IMR-90 (cell line): ENCODE measurements at regions not wholly inside any gene's neighbourhood (a gene's known extent, or its start where the extent isn't known, plus 50 kb on each side); places are given as distances from the start of the nearest gene placed in this dataset.

Experiments
- ATAC-seq: fragments of 200-7000 bp; cut with Tn5 transposase; 2 replicates; pipeline ENCODE4 v1.9.1; 2020; ENCODE audit warnings: low read depth, mild to moderate bottlenecking, moderate library complexity
- BruUV-seq: library from RNA; stranded (reverse); fragments of 400-500 nt; replicated peaks from 2 replicates; lab custom pipeline; 2021; lab: Mats Ljungman, UMichigan
- CTCF ChIA-PET: fragments of 300-600 bp; formaldehyde crosslinking; extraction: SDS; loops from one replicate; lab custom pipeline; 2021; ENCODE audit warnings: antibody characterized with exemption; lab: Yijun Ruan, JAX
- POLR2A ChIA-PET: fragments of 300-600 bp; sonication (Branson Sonifier 250); formaldehyde crosslinking; loops from one replicate; lab custom pipeline; 2022; ENCODE audit warnings: antibody characterized with exemption; ENCODE audit not compliant: unreplicated experiment; lab: Charles Lee
- DNase-seq: peaks from one replicate; pipeline ENCODE4 v3.0.0; 2013
- H2AFZ ChIP-seq: replicated peaks from 2 replicates; pipeline ENCODE3; 2013; ENCODE audit warnings: low read length, mild to moderate bottlenecking; ENCODE audit not compliant: poor library complexity
- H2AK5ac ChIP-seq: 2 replicates; pipeline ENCODE4 v1.6.1; 2013; ENCODE audit warnings: low read depth, low read length, inconsistent platforms
- H2AK9ac ChIP-seq: replicated peaks from 2 replicates; pipeline ENCODE3; 2013; ENCODE audit warnings: mild to moderate bottlenecking, low read depth, low read length, moderate library complexity; ENCODE audit not compliant: poor library complexity
- H2BK120ac ChIP-seq: 2 replicates; pipeline ENCODE4 v1.6.1; 2013; ENCODE audit warnings: low read depth, low read length, inconsistent platforms
- H2BK15ac ChIP-seq: 3 replicates; pipeline ENCODE4 v1.6.1; 2013; ENCODE audit warnings: low read depth, low read length, inconsistent platforms
- H2BK20ac ChIP-seq: 2 replicates; pipeline ENCODE4 v1.6.1; 2013; ENCODE audit warnings: low read depth, mild to moderate bottlenecking, inconsistent platforms, low read length, moderate library complexity
- H2BK5ac ChIP-seq: 2 replicates; pipeline ENCODE4 v1.6.1; 2013; ENCODE audit warnings: mild to moderate bottlenecking, low read depth, low read length, inconsistent platforms; ENCODE audit not compliant: poor library complexity, severe bottlenecking
- H3K14ac ChIP-seq: replicated peaks from 2 replicates; pipeline ENCODE4 v1.6.1; 2013; ENCODE audit warnings: low read depth, low read length, inconsistent platforms
- H3K18ac ChIP-seq: 2 replicates; pipeline ENCODE4 v1.6.1; 2013; ENCODE audit warnings: low read depth, low read length, control low read depth
- H3K23ac ChIP-seq: 2 replicates; pipeline ENCODE4 v1.6.1; 2013; ENCODE audit warnings: low read depth, low read length, inconsistent platforms
- H3K27ac ChIP-seq: 2 replicates; pipeline ENCODE4 v1.5.1; 2013; ENCODE audit warnings: mild to moderate bottlenecking, control low read depth, low read length; ENCODE audit not compliant: insufficient read depth
- H3K27me3 ChIP-seq: 2 replicates; pipeline ENCODE4 v1.6.1; 2013; ENCODE audit warnings: low read length; ENCODE audit not compliant: control insufficient read depth, insufficient read depth
- H3K36me3 ChIP-seq: 2 replicates; pipeline ENCODE4 v1.6.1; 2013; ENCODE audit warnings: low read length, mixed read lengths; ENCODE audit not compliant: control insufficient read depth, insufficient read depth
- H3K4ac ChIP-seq: 2 replicates; pipeline ENCODE4 v1.6.1; 2013; ENCODE audit warnings: low read depth, low read length, inconsistent platforms
- H3K4me1 ChIP-seq: 2 replicates; pipeline ENCODE4 v1.6.1; 2013; ENCODE audit warnings: low read length, mixed read lengths; ENCODE audit not compliant: control insufficient read depth, insufficient read depth
- H3K4me2 ChIP-seq: 2 replicates; pipeline ENCODE4 v1.6.1; 2013; ENCODE audit warnings: low read depth, mild to moderate bottlenecking, control low read depth, low read length, moderate library complexity
- H3K4me3 ChIP-seq: 2 replicates; pipeline ENCODE4 v1.5.1; 2013; ENCODE audit warnings: low read depth, mild to moderate bottlenecking, control low read depth, low read length, moderate library complexity; ENCODE audit not compliant: insufficient read depth
- H3K56ac ChIP-seq: 2 replicates; pipeline ENCODE4 v1.6.1; 2013; ENCODE audit warnings: low read length, inconsistent platforms; ENCODE audit not compliant: insufficient read depth; ENCODE audit errors: extremely low read depth
- H3K79me1 ChIP-seq, 2 experiments: 2 replicates each; pipeline ENCODE4 v1.6.1; 2013; ENCODE audit warnings: low read length in 2 of 2, inconsistent platforms in 1 of 2, low read depth in 1 of 2
- H3K9ac ChIP-seq: 2 replicates; pipeline ENCODE4 v1.6.1; 2013; ENCODE audit warnings: low read depth, low read length, control low read depth
- H3K9me1 ChIP-seq: 2 replicates; pipeline ENCODE4 v1.6.1; 2013; ENCODE audit warnings: low read length, inconsistent platforms; ENCODE audit not compliant: insufficient read depth
- H3K9me3 ChIP-seq: 2 replicates; pipeline ENCODE4 v1.6.1; 2013; ENCODE audit warnings: low read length; ENCODE audit not compliant: control insufficient read depth, insufficient read depth
- H4K20me1 ChIP-seq: 2 replicates; pipeline ENCODE4 v1.6.1; 2013; ENCODE audit warnings: low read length, inconsistent platforms; ENCODE audit not compliant: insufficient read depth
- H4K5ac ChIP-seq: 2 replicates; pipeline ENCODE4 v1.6.1; 2013; ENCODE audit warnings: mild to moderate bottlenecking, low read depth, low read length, control low read depth
- H4K8ac ChIP-seq, 2 experiments: 2 replicates each; pipeline ENCODE4 v1.6.1; 2013; ENCODE audit warnings: low read depth in 2 of 2, low read length in 2 of 2, control low read depth in 1 of 2, inconsistent platforms in 1 of 2
- H4K91ac ChIP-seq: 2 replicates; pipeline ENCODE4 v1.6.1; 2013; ENCODE audit warnings: low read depth, low read length, inconsistent platforms; ENCODE audit not compliant: insufficient read depth
- BHLHE40 ChIP-seq: fragments of 150-350 bp; IDR thresholded peaks from 2 replicates; pipeline ENCODE4 v1.6.1; 2016; ENCODE audit warnings: mild to moderate bottlenecking, low read depth, low read length
- CEBPB ChIP-seq: IDR thresholded peaks from 2 replicates; pipeline ENCODE4 v1.6.1; 2012; ENCODE audit warnings: low read depth, low read length, improper control_type of control experiment
- CHD1 ChIP-seq: IDR thresholded peaks from 2 replicates; pipeline ENCODE4 v1.6.1; 2012; ENCODE audit warnings: low read depth, low read length, improper control_type of control experiment
- ELK1 ChIP-seq: fragments of 150-350 bp; IDR thresholded peaks from 2 replicates; pipeline ENCODE4 v1.6.1; 2016; ENCODE audit warnings: low read depth, mild to moderate bottlenecking, low read length, moderate library complexity, borderline replicate concordance
- FOS ChIP-seq: fragments of 150-350 bp; IDR thresholded peaks from 2 replicates; pipeline ENCODE4 v1.6.1; 2016; ENCODE audit warnings: low read depth, low read length
- MAFK ChIP-seq: IDR thresholded peaks from 2 replicates; pipeline ENCODE4 v1.6.1; 2012; ENCODE audit warnings: low read depth, low read length, improper control_type of control experiment
- MXI1 ChIP-seq: IDR thresholded peaks from 2 replicates; pipeline ENCODE4 v1.6.1; 2012; ENCODE audit warnings: low read depth, mild to moderate bottlenecking, low read length, moderate library complexity, borderline replicate concordance
- POLR2A ChIP-seq: IDR thresholded peaks from 2 replicates; pipeline ENCODE4 v1.6.1; 2012; ENCODE audit warnings: mild to moderate bottlenecking, low read depth, low read length
- RAD21 ChIP-seq: IDR thresholded peaks from 2 replicates; pipeline ENCODE4 v1.6.1; 2012; ENCODE audit warnings: low read length, improper control_type of control experiment
- RCOR1 ChIP-seq: IDR thresholded peaks from 2 replicates; pipeline ENCODE4 v1.6.1; 2012; ENCODE audit warnings: mild to moderate bottlenecking, low read length, improper control_type of control experiment; ENCODE audit not compliant: insufficient replicate concordance
- WGBS, 2 experiments: methylation state at CpG; one replicate each; pipeline versions ENCODE4 v1.1.5 to v1.1.7; 2013; ENCODE audit warnings: missing lambda C conversion rate in 2 of 2; ENCODE audit not compliant: insufficient read length in 1 of 2; ENCODE audit errors: extremely low coverage in 2 of 2; 5-methylcytosine and 5-hydroxymethylcytosine counted together
- dilution Hi-C: fragments of 300-500 bp; cut with HindIII; formaldehyde crosslinking; loops from one replicate; pipeline ENCODE4 v1.14.3; 2018; ENCODE audit warnings: low sequenced_read_pairs; ENCODE audit not compliant: unreplicated experiment
- in situ Hi-C: fragments of 300-500 bp; cut with MboI; formaldehyde crosslinking; loops from 3 replicates; pipeline ENCODE4 v1.14.3; 2019; ENCODE audit warnings: low sequenced_read_pairs, inconsistent platforms, mixed read lengths
- intact Hi-C: fragments of 100-400 bp; cut with micrococcal nuclease; formaldehyde crosslinking; loops from 2 replicates; pipeline ENCODE4 v1.10.0; 2022
- TF ChIP-seq, protein P1 (sequence below): fragments of 150-350 bp; IDR thresholded peaks from 2 replicates; pipeline ENCODE4 v1.6.1; 2017; ENCODE audit warnings: mild to moderate bottlenecking, antibody characterized with exemption, low read length, low read depth

DNA sequence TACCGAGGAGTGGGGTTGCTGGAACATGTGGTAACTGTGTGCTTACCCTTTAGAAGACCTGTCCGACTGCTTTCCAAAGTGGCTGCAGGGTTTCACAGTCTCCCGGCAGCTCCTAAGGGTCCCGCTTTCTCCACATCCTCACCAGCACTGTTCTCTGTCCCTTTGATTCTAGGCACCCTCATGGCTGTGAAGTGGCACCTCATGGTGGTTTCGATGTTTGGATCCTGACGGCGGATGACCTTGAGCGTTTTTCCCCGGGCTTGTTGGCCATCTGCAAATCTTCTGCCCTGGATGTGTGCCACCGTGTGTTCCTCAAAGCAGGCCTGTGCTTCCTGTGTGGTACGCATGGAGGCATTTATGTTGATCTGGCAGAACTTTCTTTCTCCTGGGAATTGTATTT, 292.5 kb upstream of the HDAC4 start:
- H3K27me3 ChIP-seq, result no peaks in the 10 kb centered on the region
- H3K9ac ChIP-seq, result no peak overlapping the region
- dilution Hi-C loops (no loop called here), in situ Hi-C loops (no loop called here), intact Hi-C loops (no loop called here)
- POLR2A ChIA-PET, result no interaction called here
- no peak overlapping the region for H3K23ac ChIP-seq
- H4K5ac ChIP-seq, result no peak overlapping the region
- no peak overlapping the region for H3K18ac ChIP-seq
- no peak overlapping the region for H2BK5ac ChIP-seq
- WGBS, 2 experiments, result no CpG with 5 or more reads among the region's 11 CpGs
- no peak for TF ChIP-seq BHLHE40
- no peak for TF ChIP-seq CHD1
- no peak for TF ChIP-seq MAFK
- no peak for TF ChIP-seq CEBPB
- no peak for TF ChIP-seq ELK1
- no peak for TF ChIP-seq RCOR1
- TF ChIP-seq, protein P1, sequence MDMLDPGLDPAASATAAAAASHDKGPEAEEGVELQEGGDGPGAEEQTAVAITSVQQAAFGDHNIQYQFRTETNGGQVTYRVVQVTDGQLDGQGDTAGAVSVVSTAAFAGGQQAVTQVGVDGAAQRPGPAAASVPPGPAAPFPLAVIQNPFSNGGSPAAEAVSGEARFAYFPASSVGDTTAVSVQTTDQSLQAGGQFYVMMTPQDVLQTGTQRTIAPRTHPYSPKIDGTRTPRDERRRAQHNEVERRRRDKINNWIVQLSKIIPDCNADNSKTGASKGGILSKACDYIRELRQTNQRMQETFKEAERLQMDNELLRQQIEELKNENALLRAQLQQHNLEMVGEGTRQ, result no peak
- TF ChIP-seq FOS, result no peak
- no peak for TF ChIP-seq RAD21
- no peak for TF ChIP-seq POLR2A
- TF ChIP-seq MXI1, result no peak
- H4K91ac ChIP-seq, result no peak overlapping the region
- H2AFZ ChIP-seq, result no peak overlapping the region
- H3K4me2 ChIP-seq, result no peak overlapping the region
- H2BK20ac ChIP-seq, result no peak overlapping the region
- H3K27ac ChIP-seq, result no peak overlapping the region
- no peaks in the 10 kb centered on the region for H3K9me1 ChIP-seq
- H3K56ac ChIP-seq, result no peak overlapping the region
- ATAC-seq, result no peak
- no peaks in the 10 kb centered on the region for H3K79me1 ChIP-seq
- no TSS peak for BruUV-seq
- no peak overlapping the region for H2BK120ac ChIP-seq
- H3K4me1 ChIP-seq, result no peaks in the 10 kb centered on the region
- H3K4me3 ChIP-seq, result no peak overlapping the region
- no peak overlapping the region for H2BK15ac ChIP-seq
- H3K9me3 ChIP-seq, result peaks cover 17% of the 10 kb centered on the region
- no peak overlapping the region for H3K4ac ChIP-seq
- no peak overlapping the region for H2AK5ac ChIP-seq
- DNase-seq, result no peak
- no peaks in the 10 kb centered on the region for H3K36me3 ChIP-seq
- no peak overlapping the region for H4K8ac ChIP-seq
- H4K20me1 ChIP-seq, result no peaks in the 10 kb centered on the region
- no peak overlapping the region for H2AK9ac ChIP-seq
- H3K14ac ChIP-seq, result no peak overlapping the region
- CTCF ChIA-PET, result no interaction called here
